HG02642 (cell line): ENCODE measurements at regions not wholly inside any gene's neighbourhood (a gene's known extent, or its start where the extent isn't known, plus 50 kb on each side); places are given as distances from the start of the nearest gene placed in this dataset.

Experiments used
- ATAC-seq: cut with Tn5 transposase; IDR thresholded peaks from one replicate; pipeline ENCODE4 v1.9.1; 2021; ENCODE audit warnings: mild to moderate bottlenecking; ENCODE audit not compliant: unreplicated experiment, poor library complexity

GRCh38 chr11:8858808-8859207 lies 52.2 kb upstream of the AKIP1 start:
- ATAC-seq, result no peak
